OCI-LY3 (cell line): ENCODE measurements at regions not wholly inside any gene's neighbourhood (a gene's known extent, or its start where the extent isn't known, plus 50 kb on each side); places are given as distances from the start of the nearest gene placed in this dataset.

ENCODE experiments used
- H2AFZ ChIP-seq: fragments of 200-600, 300-600 bp; shearing (Covaris generic); 2 replicates; pipeline ENCODE4 v1.6.0; 2014; ENCODE audit warnings: antibody characterized with exemption, low read depth, low read length
- H3K27ac ChIP-seq: fragments of 200-600, 300-600 bp; sonication (generic); 2 replicates; pipeline ENCODE4 v1.5.1; 2014; ENCODE audit warnings: mild to moderate bottlenecking, low read length, moderate library complexity, mixed read lengths
- H3K27me3 ChIP-seq: fragments of 200-600, 300-600 bp; sonication (generic); 2 replicates; pipeline ENCODE4 v1.6.1; 2014; ENCODE audit warnings: low read depth, low read length, mixed read lengths
- H3K36me3 ChIP-seq: fragments of 200-600, 300-600 bp; sonication (generic); replicated peaks from 2 replicates; pipeline ENCODE3; 2014; ENCODE audit warnings: low read depth, low read length, mixed read lengths
- H3K4me1 ChIP-seq: fragments of 300-600, 200-600 bp; sonication (generic); 2 replicates; pipeline ENCODE4 v1.6.1; 2014; ENCODE audit warnings: low read length, mixed read lengths
- H3K4me2 ChIP-seq: fragments of 200-600, 300-600 bp; sonication (generic); 2 replicates; pipeline ENCODE4 v1.6.1; 2014; ENCODE audit warnings: low read length, mixed read lengths
- H3K4me3 ChIP-seq: fragments of 300-600, 200-600 bp; sonication (generic); 2 replicates; pipeline ENCODE4 v1.5.1; 2014; ENCODE audit warnings: antibody characterized with exemption, mild to moderate bottlenecking, low read length, moderate library complexity
- H3K79me2 ChIP-seq: fragments of 300-600, 200-600 bp; shearing (Covaris generic); 2 replicates; pipeline ENCODE4 v1.6.1; 2014; ENCODE audit warnings: mild to moderate bottlenecking, low read length, mixed read lengths
- H3K9ac ChIP-seq: fragments of 300-600, 200-600 bp; shearing (Covaris generic); 2 replicates; pipeline ENCODE4 v1.6.0; 2014; ENCODE audit warnings: mild to moderate bottlenecking, low read length, moderate library complexity
- H3K9me3 ChIP-seq: fragments of 200-600, 300-600 bp; shearing (Covaris generic); 2 replicates; pipeline ENCODE4 v1.6.1; 2014; ENCODE audit warnings: low read length, mixed read lengths; ENCODE audit not compliant: insufficient read depth
- H4K20me1 ChIP-seq: fragments of 200-600, 300-600 bp; sonication (generic); 2 replicates; pipeline ENCODE4 v1.6.1; 2016; ENCODE audit warnings: low read length, mixed read lengths; ENCODE audit not compliant: insufficient read depth
- EZH2phosphoT487 ChIP-seq: fragments of 200-600 bp; shearing (Covaris generic); IDR thresholded peaks from 2 replicates; pipeline ENCODE4 v1.6.1; 2018; ENCODE audit warnings: antibody characterized with exemption, mixed run types, low read depth
- TF ChIP-seq, protein P1 (sequence below): fragments of 200-600, 300-600 bp; sonication (generic); IDR thresholded peaks from 2 replicates; pipeline ENCODE4 v1.5.1; 2014; ENCODE audit warnings: antibody characterized with exemption, low read length, low read depth

DNA sequence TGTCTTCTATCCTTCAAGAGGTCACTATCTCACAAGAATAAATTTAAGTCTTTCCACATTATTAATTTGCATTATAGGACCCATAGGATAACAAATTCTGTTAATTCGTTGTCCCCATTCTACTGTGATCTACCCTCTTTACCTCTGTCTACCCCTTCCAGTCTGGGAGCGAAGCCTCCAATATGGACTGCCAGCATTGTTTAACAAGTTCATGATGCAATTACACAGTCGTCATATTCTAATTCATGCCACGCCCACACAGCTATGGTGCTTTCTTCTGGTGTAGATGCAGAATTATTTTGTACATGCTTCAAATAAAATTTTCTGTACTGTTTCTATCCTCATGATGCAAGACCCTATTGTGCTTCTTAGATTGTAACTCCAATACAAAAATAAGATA is 178.3 kb upstream of the PALMD start:
- H3K9me3 ChIP-seq = no peaks in the 10 kb centered on the region
- H2AFZ ChIP-seq = no peak overlapping the region
- no peaks in the 10 kb centered on the region for H4K20me1 ChIP-seq
- no peaks in the 10 kb centered on the region for H3K27me3 ChIP-seq
- H3K4me2 ChIP-seq = no peak overlapping the region
- no peak overlapping the region for H3K9ac ChIP-seq
- H3K27ac ChIP-seq = no peak overlapping the region
- no peak for TF ChIP-seq EZH2phosphoT487
- TF ChIP-seq, protein P1, sequence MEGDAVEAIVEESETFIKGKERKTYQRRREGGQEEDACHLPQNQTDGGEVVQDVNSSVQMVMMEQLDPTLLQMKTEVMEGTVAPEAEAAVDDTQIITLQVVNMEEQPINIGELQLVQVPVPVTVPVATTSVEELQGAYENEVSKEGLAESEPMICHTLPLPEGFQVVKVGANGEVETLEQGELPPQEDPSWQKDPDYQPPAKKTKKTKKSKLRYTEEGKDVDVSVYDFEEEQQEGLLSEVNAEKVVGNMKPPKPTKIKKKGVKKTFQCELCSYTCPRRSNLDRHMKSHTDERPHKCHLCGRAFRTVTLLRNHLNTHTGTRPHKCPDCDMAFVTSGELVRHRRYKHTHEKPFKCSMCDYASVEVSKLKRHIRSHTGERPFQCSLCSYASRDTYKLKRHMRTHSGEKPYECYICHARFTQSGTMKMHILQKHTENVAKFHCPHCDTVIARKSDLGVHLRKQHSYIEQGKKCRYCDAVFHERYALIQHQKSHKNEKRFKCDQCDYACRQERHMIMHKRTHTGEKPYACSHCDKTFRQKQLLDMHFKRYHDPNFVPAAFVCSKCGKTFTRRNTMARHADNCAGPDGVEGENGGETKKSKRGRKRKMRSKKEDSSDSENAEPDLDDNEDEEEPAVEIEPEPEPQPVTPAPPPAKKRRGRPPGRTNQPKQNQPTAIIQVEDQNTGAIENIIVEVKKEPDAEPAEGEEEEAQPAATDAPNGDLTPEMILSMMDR = no peak
- no peak overlapping the region for H3K4me3 ChIP-seq
- H3K4me1 ChIP-seq = no peaks in the 10 kb centered on the region
- no peaks in the 10 kb centered on the region for H3K36me3 ChIP-seq
- H3K79me2 ChIP-seq = no peaks in the 10 kb centered on the region

DNA sequence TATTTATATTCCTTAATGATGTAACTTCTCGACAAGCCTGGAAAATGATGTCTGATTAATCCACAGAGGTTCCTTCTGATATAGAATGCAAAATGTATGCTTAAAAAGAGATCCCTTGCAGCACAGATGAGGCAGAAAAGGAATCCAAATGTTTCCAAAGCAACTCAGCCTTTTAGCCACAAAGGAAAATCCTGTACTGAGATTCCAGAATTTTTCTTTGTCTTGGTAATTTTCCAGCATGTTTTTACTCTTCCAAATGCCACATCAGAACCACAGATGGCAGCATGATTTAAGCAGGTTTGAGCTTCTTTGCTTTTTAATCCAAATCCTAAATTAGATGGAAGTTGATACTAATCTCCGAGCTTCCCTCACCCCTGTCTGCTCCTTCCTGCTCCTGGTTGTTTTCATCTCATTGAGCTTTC is 176.4 kb upstream of the PALMD start:
- TF ChIP-seq, protein P1 = no peak
- TF ChIP-seq EZH2phosphoT487 = no peak
- H3K27me3 ChIP-seq = no peaks in the 10 kb centered on the region
- no peak overlapping the region for H3K4me3 ChIP-seq
- no peaks in the 10 kb centered on the region for H4K20me1 ChIP-seq
- no peaks in the 10 kb centered on the region for H3K9me3 ChIP-seq
- H3K4me2 ChIP-seq = no peak overlapping the region
- no peak overlapping the region for H2AFZ ChIP-seq
- H3K9ac ChIP-seq = no peak overlapping the region
- H3K27ac ChIP-seq = no peak overlapping the region
- no peaks in the 10 kb centered on the region for H3K36me3 ChIP-seq
- H3K79me2 ChIP-seq = no peaks in the 10 kb centered on the region
- H3K4me1 ChIP-seq = no peaks in the 10 kb centered on the region

DNA sequence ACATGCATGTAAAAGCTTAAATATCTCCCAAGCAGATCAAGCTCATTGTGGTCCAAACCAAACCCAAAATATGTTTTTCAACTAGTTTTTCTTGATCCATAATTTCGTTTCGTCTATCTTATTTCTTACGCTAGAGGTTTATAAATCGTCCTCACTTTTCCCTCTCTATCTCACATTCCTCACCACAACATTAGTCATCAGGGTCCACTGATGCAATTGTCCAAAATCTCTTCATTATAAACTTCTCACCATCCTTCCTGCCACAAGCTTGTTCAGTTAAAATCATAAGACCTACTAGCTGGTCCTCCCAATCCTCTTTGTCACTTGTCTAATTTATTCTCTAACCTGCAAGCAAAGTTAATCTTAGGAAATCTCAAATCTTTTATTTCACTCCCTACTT is 173.0 kb upstream of the PALMD start:
- TF ChIP-seq EZH2phosphoT487 = no peak
- TF ChIP-seq, protein P1 = no peak
- Histone ChIP-seq H3K27me3 (no peaks in the 10 kb centered on the region), H4K20me1 (no peaks in the 10 kb centered on the region), H3K9me3 (no peaks in the 10 kb centered on the region), H3K9ac (no peak overlapping the region), H3K79me2 (no peaks in the 10 kb centered on the region), H3K4me3 (no peak overlapping the region), H3K36me3 (no peaks in the 10 kb centered on the region), H3K4me2 (no peak overlapping the region), H2AFZ (no peak overlapping the region), H3K4me1 (peaks cover 5% of the 10 kb centered on the region; the same call in 1 of the 2 replicates), H3K27ac (no peak overlapping the region)

DNA sequence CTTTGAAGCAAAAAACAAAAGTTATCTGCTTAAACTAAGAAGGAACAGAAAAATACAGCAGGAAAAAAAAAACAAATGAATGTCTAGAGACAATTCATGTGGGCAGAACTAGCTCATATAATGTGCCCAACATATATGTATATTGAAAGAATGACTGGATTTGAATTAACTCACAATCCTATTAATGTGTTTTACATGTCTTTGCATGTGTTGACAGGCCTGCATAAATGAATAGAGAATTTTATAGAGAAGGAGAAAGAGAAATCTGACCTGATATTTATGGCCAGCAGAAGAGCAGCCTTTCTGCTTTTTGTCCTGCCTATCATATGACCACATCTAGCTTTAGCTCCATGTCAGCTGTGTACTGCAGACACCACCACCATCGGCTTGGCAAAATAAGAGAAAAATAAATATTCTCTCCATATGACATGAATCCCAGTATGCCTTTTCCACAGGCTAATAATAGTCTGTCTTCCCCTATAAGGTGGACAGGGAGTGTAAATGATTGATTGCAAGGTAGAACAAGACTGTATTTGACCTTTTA is 171.5 kb upstream of the PALMD start:
- Histone ChIP-seq H3K36me3 (no peaks in the 10 kb centered on the region), H3K27me3 (no peaks in the 10 kb centered on the region), H3K4me2 (no peak overlapping the region), H2AFZ (no peak overlapping the region), H3K79me2 (no peaks in the 10 kb centered on the region), H3K4me3 (no peak overlapping the region), H3K9ac (no peak overlapping the region), H3K4me1 (peaks cover 5% of the 10 kb centered on the region; the same call in 1 of the 2 replicates), H3K27ac (no peak overlapping the region), H4K20me1 (no peaks in the 10 kb centered on the region), H3K9me3 (no peaks in the 10 kb centered on the region)
- no peak for TF ChIP-seq EZH2phosphoT487
- TF ChIP-seq, protein P1 = no peak
